Mesothelial cell of epicardium (in vitro differentiated cells): ENCODE measurements at regions not wholly inside any gene's neighbourhood (a gene's known extent, or its start where the extent isn't known, plus 50 kb on each side); places are given as distances from the start of the nearest gene placed in this dataset.

Experiments used
- DNase-seq, 2 experiments: peaks; one replicate each; pipeline ENCODE4 v3.0.0; 2021; ENCODE audit warnings: low spot score in 2 of 2; ENCODE audit not compliant: unreplicated experiment in 2 of 2
- H3K27ac Mint-ChIP-seq: 2 replicates; pipeline ENCODE4 v1.8.0; 2021; ENCODE audit warnings: mixed read lengths
- H3K27me3 Mint-ChIP-seq: 2 replicates; pipeline ENCODE4 v1.8.0; 2021; ENCODE audit warnings: low read depth, mixed read lengths
- H3K36me3 Mint-ChIP-seq: 2 replicates; pipeline ENCODE4 v1.8.0; 2021; ENCODE audit warnings: mixed read lengths
- H3K4me1 Mint-ChIP-seq: 2 replicates; pipeline ENCODE4 v1.8.0; 2021; ENCODE audit warnings: mixed read lengths
- H3K4me3 Mint-ChIP-seq: 2 replicates; pipeline ENCODE4 v1.8.0; 2021; ENCODE audit warnings: mild to moderate bottlenecking, moderate library complexity, mixed read lengths
- H3K9me3 Mint-ChIP-seq: 2 replicates; pipeline ENCODE4 v1.8.0; 2021; ENCODE audit warnings: mixed read lengths
- CTCF ChIP-seq: fragments of 200-600 bp; sonication (generic); IDR thresholded peaks from one replicate; pipeline ENCODE4 v1.5.0; 2021; ENCODE audit warnings: antibody characterized with exemption; ENCODE audit not compliant: unreplicated experiment

GRCh38 chr9:3018691-3019230, 174.9 kb upstream of the PUM3 start:
- Mint-ChIP-seq H3K9me3 (no peaks in the 10 kb centered on the region), H3K4me3 (no peak overlapping the region), H3K36me3 (no peaks in the 10 kb centered on the region), H3K27ac (no peak overlapping the region), H3K4me1 (no peaks in the 10 kb centered on the region), H3K27me3 (peaks cover 31% of the 10 kb centered on the region)
- no peak for DNase-seq
- no peak for TF ChIP-seq CTCF

GRCh38 chr9:3018071-3018470, 174.2 kb upstream of the PUM3 start:
- DNase-seq = no peak
- H3K27me3 Mint-ChIP-seq = peaks cover 28% of the 10 kb centered on the region
- TF ChIP-seq CTCF = no peak
- no peaks in the 10 kb centered on the region for H3K36me3 Mint-ChIP-seq
- no peaks in the 10 kb centered on the region for H3K4me1 Mint-ChIP-seq
- no peak overlapping the region for H3K27ac Mint-ChIP-seq
- H3K4me3 Mint-ChIP-seq = no peak overlapping the region
- no peaks in the 10 kb centered on the region for H3K9me3 Mint-ChIP-seq

- Mint-ChIP-seq H3K27ac (no peak overlapping the region), H3K9me3 (peaks cover 4% of the 10 kb centered on the region), H3K27me3 (peaks cover 2% of the 10 kb centered on the region), H3K36me3 (no peaks in the 10 kb centered on the region), H3K4me1 (no peaks in the 10 kb centered on the region), H3K4me3 (no peak overlapping the region)
- no peak for DNase-seq
- TF ChIP-seq CTCF = no peak
Observed at GRCh38 chr9:3014178-3014577, 170.3 kb upstream of the PUM3 start.

- H3K36me3 Mint-ChIP-seq = no peaks in the 10 kb centered on the region
- peaks cover 2% of the 10 kb centered on the region for H3K27me3 Mint-ChIP-seq
- TF ChIP-seq CTCF = no peak
- no peak overlapping the region for H3K4me3 Mint-ChIP-seq
- peaks cover 4% of the 10 kb centered on the region for H3K9me3 Mint-ChIP-seq
- no peaks in the 10 kb centered on the region for H3K4me1 Mint-ChIP-seq
- no peak for DNase-seq
- no peak overlapping the region for H3K27ac Mint-ChIP-seq
Observed at GRCh38 chr9:3012842-3013241, 168.9 kb upstream of the PUM3 start.

- no peak for DNase-seq
- no peak for TF ChIP-seq CTCF
- peaks cover 2% of the 10 kb centered on the region for H3K27me3 Mint-ChIP-seq
- peaks cover 4% of the 10 kb centered on the region for H3K9me3 Mint-ChIP-seq
- no peaks in the 10 kb centered on the region for H3K36me3 Mint-ChIP-seq
- H3K4me3 Mint-ChIP-seq = no peak overlapping the region
- peaks cover 1% of the 10 kb centered on the region for H3K4me1 Mint-ChIP-seq
- no peak overlapping the region for H3K27ac Mint-ChIP-seq
Observed at GRCh38 chr9:3012245-3012644, 168.3 kb upstream of the PUM3 start.

- H3K4me3 Mint-ChIP-seq = no peak overlapping the region
- peaks cover 7% of the 10 kb centered on the region for H3K27me3 Mint-ChIP-seq
- H3K9me3 Mint-ChIP-seq = peaks cover 4% of the 10 kb centered on the region
- H3K4me1 Mint-ChIP-seq = peaks cover 7% of the 10 kb centered on the region
- no peak for DNase-seq
- no peak overlapping the region for H3K27ac Mint-ChIP-seq
- H3K36me3 Mint-ChIP-seq = no peaks in the 10 kb centered on the region
- no peak for TF ChIP-seq CTCF
Observed at GRCh38 chr9:3008091-3008490, 164.2 kb upstream of the PUM3 start.
